B cell (primary cell): ENCODE measurements at regions not wholly inside any gene's neighbourhood (a gene's known extent, or its start where the extent isn't known, plus 50 kb on each side); places are given as distances from the start of the nearest gene placed in this dataset.

ENCODE experiments used
- ATAC-seq: fragments of 200-7000 bp; cut with Tn5 transposase; one replicate; pipeline ENCODE4 v1.10.0; 2021; ENCODE audit warnings: low read depth, mild to moderate bottlenecking, moderate number of reproducible peaks, moderate library complexity
- CTCF ChIA-PET: fragments of 350-600 bp; sonication (Branson Sonifier 250); formaldehyde crosslinking; loops from one replicate; lab custom pipeline; 2021; ENCODE audit warnings: antibody characterized with exemption, inconsistent platforms; lab: Charles Lee
- POLR2A ChIA-PET: fragments of 350-600 bp; sonication (Branson Sonifier 250); formaldehyde crosslinking; loops from one replicate; lab custom pipeline; 2021; ENCODE audit warnings: antibody characterized with exemption; lab: Charles Lee
- DNase-seq: peaks from one replicate; pipeline ENCODE4 v3.0.0; 2013
- H2AFZ ChIP-seq: 2 replicates; pipeline ENCODE4 v1.6.1; 2012; ENCODE audit warnings: mild to moderate bottlenecking, low read depth, low read length; ENCODE audit not compliant: insufficient read depth, poor library complexity, severe bottlenecking
- H3K27ac ChIP-seq, 2 donors: 1 replicate in 1 of 2; 2 replicates in 1 of 2; pipeline ENCODE4 v1.5.1; 2012 to 2013; ENCODE audit warnings: low read length in 2 of 2, mild to moderate bottlenecking in 2 of 2, moderate library complexity in 1 of 2
- H3K27me3 ChIP-seq, 4 experiments: fragments of 200-600 bp in 1 of 4; sonication (generic) in 1 of 4; replicated peaks in 1 of 4; 1 replicate in 2 of 4; 2 replicates in 2 of 4; pipeline versions ENCODE4 v1.6.1 to v1.7.0; 2013 to 2016; ENCODE audit warnings: low read length in 3 of 4, mild to moderate bottlenecking in 2 of 4, mixed read lengths in 1 of 4, moderate library complexity in 1 of 4; ENCODE audit not compliant: insufficient read depth in 4 of 4, control insufficient read depth in 3 of 4; ENCODE audit errors: control extremely low read depth in 1 of 4
- H3K36me3 ChIP-seq, 2 experiments: replicated peaks in 1 of 2; 1 replicate in 1 of 2; 2 replicates in 1 of 2; pipeline versions ENCODE4 v1.6.1 to v1.7.1; 2013; ENCODE audit warnings: low read length in 1 of 2; ENCODE audit not compliant: insufficient read depth in 2 of 2, control insufficient read depth in 1 of 2; ENCODE audit errors: control extremely low read depth in 1 of 2, extremely low read depth in 1 of 2
- H3K4me1 ChIP-seq, 2 donors: fragments of 200-600 bp in 1 of 2; sonication (generic) in 1 of 2; 1 replicate in 1 of 2; 2 replicates in 1 of 2; pipeline versions ENCODE4 v1.5.1 to v1.6.1; 2013 to 2017; ENCODE audit warnings: low read length in 2 of 2; ENCODE audit not compliant: control insufficient read depth in 2 of 2, insufficient read depth in 2 of 2
- H3K4me2 ChIP-seq: replicated peaks from 2 replicates; pipeline ENCODE3; 2012; ENCODE audit warnings: mild to moderate bottlenecking, low read depth, low read length; ENCODE audit not compliant: poor library complexity, severe bottlenecking
- H3K4me3 ChIP-seq, 5 experiments: fragments of 200-600 bp in 1 of 5; sonication (generic) in 1 of 5; 1 replicate in 3 of 5; 2 replicates in 2 of 5; pipeline versions ENCODE4 v1.5.1 to v1.7.0; 2011 to 2016; ENCODE audit warnings: low read length in 4 of 5, mild to moderate bottlenecking in 4 of 5, low read depth in 2 of 5, control low read depth in 1 of 5, moderate library complexity in 1 of 5; ENCODE audit not compliant: insufficient read depth in 1 of 5; ENCODE audit errors: control extremely low read depth in 1 of 5, extremely low read depth in 1 of 5
- H3K79me2 ChIP-seq: fragments of 200-600 bp; sonication (generic); one replicate; pipeline ENCODE4 v1.6.0; 2016; ENCODE audit warnings: low read length; ENCODE audit not compliant: control insufficient read depth, insufficient read depth
- H3K9ac ChIP-seq: fragments of 200-600 bp; sonication (generic); 2 replicates; pipeline ENCODE4 v1.6.1; 2017; ENCODE audit warnings: mild to moderate bottlenecking, low read length, moderate library complexity
- H3K9me3 ChIP-seq, 3 donors: one replicate each; pipeline versions ENCODE4 v1.6.1 to v1.7.1; 2013; ENCODE audit warnings: low read length in 2 of 3; ENCODE audit not compliant: control insufficient read depth in 2 of 3, insufficient read depth in 1 of 3; ENCODE audit errors: control extremely low read depth in 1 of 3
- H4K20me1 ChIP-seq: 2 replicates; pipeline ENCODE4 v1.6.0; 2012; ENCODE audit warnings: mild to moderate bottlenecking, low read length; ENCODE audit not compliant: insufficient read depth, control insufficient read depth, poor library complexity, severe bottlenecking
- H3K27ac Mint-ChIP-seq: one replicate; pipeline ENCODE4 v1.8.0; 2021; ENCODE audit warnings: mixed read lengths
- H3K27me3 Mint-ChIP-seq: one replicate; pipeline ENCODE4 v1.8.0; 2021; ENCODE audit warnings: mixed read lengths
- H3K4me1 Mint-ChIP-seq: one replicate; pipeline ENCODE4 v1.8.0; 2021; ENCODE audit warnings: mixed read lengths
- H3K4me3 Mint-ChIP-seq: one replicate; pipeline ENCODE4 v1.8.0; 2021; ENCODE audit warnings: mixed read lengths
- H3K9me3 Mint-ChIP-seq: one replicate; pipeline ENCODE4 v1.8.0; 2022; ENCODE audit warnings: mixed read lengths; ENCODE audit not compliant: insufficient read depth
- EZH2 ChIP-seq: IDR thresholded peaks from 2 replicates; pipeline ENCODE4 v1.6.1; 2012; ENCODE audit warnings: borderline replicate concordance, low read depth, mild to moderate bottlenecking, moderate library complexity, low read length; ENCODE audit not compliant: insufficient read depth, poor library complexity, severe bottlenecking
- WGBS: methylation state at CpG from one replicate; pipeline ENCODE4 v1.1.5; 2013; ENCODE audit warnings: missing lambda C conversion rate; ENCODE audit not compliant: insufficient coverage; 5-methylcytosine and 5-hydroxymethylcytosine counted together
- intact Hi-C: fragments of 100-400 bp; cut with micrococcal nuclease; formaldehyde crosslinking; loops from one replicate; pipeline ENCODE4 v1.10.0; 2022
- TF ChIP-seq, protein P1 (sequence below): fragments of 200-600 bp; IDR thresholded peaks from one replicate; pipeline ENCODE4 v1.8.0; 2022; ENCODE audit warnings: antibody characterized with exemption, mild to moderate bottlenecking

DNA sequence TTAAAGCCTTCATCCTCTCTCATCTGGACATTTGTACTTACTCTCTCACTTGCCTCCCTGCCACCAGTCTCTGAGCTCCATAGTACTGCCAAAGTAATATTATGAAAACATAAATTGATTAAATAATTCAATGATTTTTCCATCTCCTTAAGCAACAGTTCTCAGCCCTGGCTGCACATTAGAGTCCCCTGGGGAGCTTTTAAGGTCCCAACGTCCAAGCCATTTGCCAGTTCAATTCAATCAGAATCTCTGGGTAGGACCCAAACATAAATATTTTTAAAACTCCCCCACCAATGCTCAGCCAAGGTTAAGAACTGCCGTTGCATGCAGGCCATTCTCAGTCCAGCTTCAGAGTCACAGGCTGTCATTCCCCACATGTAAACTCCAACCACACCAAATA, 114.4 kb upstream of the BMAL1 start:
- no peak overlapping the region for H2AFZ ChIP-seq
- CTCF ChIA-PET = no interaction called here
- intact Hi-C loops = no loop called here
- 42% methylated on average over 2 of the region's 2 CpGs for WGBS
- H3K4me3 ChIP-seq = no peak overlapping the region
- TF ChIP-seq, protein P1, sequence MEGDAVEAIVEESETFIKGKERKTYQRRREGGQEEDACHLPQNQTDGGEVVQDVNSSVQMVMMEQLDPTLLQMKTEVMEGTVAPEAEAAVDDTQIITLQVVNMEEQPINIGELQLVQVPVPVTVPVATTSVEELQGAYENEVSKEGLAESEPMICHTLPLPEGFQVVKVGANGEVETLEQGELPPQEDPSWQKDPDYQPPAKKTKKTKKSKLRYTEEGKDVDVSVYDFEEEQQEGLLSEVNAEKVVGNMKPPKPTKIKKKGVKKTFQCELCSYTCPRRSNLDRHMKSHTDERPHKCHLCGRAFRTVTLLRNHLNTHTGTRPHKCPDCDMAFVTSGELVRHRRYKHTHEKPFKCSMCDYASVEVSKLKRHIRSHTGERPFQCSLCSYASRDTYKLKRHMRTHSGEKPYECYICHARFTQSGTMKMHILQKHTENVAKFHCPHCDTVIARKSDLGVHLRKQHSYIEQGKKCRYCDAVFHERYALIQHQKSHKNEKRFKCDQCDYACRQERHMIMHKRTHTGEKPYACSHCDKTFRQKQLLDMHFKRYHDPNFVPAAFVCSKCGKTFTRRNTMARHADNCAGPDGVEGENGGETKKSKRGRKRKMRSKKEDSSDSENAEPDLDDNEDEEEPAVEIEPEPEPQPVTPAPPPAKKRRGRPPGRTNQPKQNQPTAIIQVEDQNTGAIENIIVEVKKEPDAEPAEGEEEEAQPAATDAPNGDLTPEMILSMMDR = no peak
- TF ChIP-seq EZH2 = no peak
- no peaks in the 10 kb centered on the region for H3K9me3 Mint-ChIP-seq
- no peak overlapping the region for H3K27ac ChIP-seq
- H3K27me3 Mint-ChIP-seq = peaks cover 17% of the 10 kb centered on the region
- no peaks in the 10 kb centered on the region for H3K36me3 ChIP-seq
- no peak overlapping the region for H3K27ac Mint-ChIP-seq
- no peak overlapping the region for H3K9ac ChIP-seq
- no peaks in the 10 kb centered on the region for H3K9me3 ChIP-seq
- no peaks in the 10 kb centered on the region for H3K4me1 Mint-ChIP-seq
- no peaks in the 10 kb centered on the region for H3K4me1 ChIP-seq
- DNase-seq (no peak), ATAC-seq (no peak)
- H3K4me3 Mint-ChIP-seq = no peak overlapping the region
- no peaks in the 10 kb centered on the region for H4K20me1 ChIP-seq
- POLR2A ChIA-PET = no interaction called here
- no peaks in the 10 kb centered on the region for H3K79me2 ChIP-seq
- no peaks in the 10 kb centered on the region for H3K27me3 ChIP-seq
- no peak overlapping the region for H3K4me2 ChIP-seq

DNA sequence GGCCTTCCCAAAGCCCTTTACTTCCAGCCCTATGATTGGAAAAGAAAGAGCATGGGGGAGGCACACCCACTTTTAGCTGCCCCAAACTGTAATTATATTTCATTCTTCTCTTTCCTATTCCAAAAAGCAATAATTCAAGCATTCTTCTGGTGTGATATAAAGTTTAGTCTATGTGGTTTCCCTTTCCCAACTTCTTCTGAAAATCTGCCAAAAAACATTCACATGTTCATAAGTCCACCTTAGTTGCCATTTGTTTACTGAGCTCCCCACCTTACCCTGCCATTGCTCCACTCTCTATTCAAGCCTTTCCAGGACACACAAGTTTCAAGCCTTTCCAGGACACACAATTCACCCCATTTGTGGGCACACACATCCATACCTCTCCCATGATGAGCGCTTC, 111.6 kb upstream of the BMAL1 start:
- no peaks in the 10 kb centered on the region for H3K9me3 Mint-ChIP-seq
- Histone ChIP-seq H3K36me3 (no peaks in the 10 kb centered on the region), H2AFZ (no peak overlapping the region), H3K9me3 (no peaks in the 10 kb centered on the region), H3K9ac (no peak overlapping the region), H3K27ac (no peak overlapping the region), H3K4me3 (no peak overlapping the region), H3K4me1 (no peaks in the 10 kb centered on the region), H3K79me2 (no peaks in the 10 kb centered on the region), H4K20me1 (no peaks in the 10 kb centered on the region), H3K27me3 (peaks cover 0 to 3% (median 0%) of the 10 kb centered on the region in 4 experiments), H3K4me2 (no peak overlapping the region)
- peaks cover 13% of the 10 kb centered on the region for H3K27me3 Mint-ChIP-seq
- TF ChIP-seq, protein P1 = no peak
- TF ChIP-seq EZH2 = no peak
- DNase-seq = no peak
- H3K4me1 Mint-ChIP-seq = no peaks in the 10 kb centered on the region
- H3K4me3 Mint-ChIP-seq = no peak overlapping the region
- ATAC-seq = no peak
- H3K27ac Mint-ChIP-seq = no peak overlapping the region
- intact Hi-C loops = no loop called here
- 42% methylated on average over 1 of the region's 1 CpG for WGBS
- CTCF ChIA-PET = no interaction called here
- POLR2A ChIA-PET = no interaction called here
